ENCODE measurements at regions not wholly inside any gene's neighbourhood (a gene's known extent, or its start where the extent isn't known, plus 50 kb on each side); places are given as distances from the start of the nearest gene placed in this dataset.

DNA sequence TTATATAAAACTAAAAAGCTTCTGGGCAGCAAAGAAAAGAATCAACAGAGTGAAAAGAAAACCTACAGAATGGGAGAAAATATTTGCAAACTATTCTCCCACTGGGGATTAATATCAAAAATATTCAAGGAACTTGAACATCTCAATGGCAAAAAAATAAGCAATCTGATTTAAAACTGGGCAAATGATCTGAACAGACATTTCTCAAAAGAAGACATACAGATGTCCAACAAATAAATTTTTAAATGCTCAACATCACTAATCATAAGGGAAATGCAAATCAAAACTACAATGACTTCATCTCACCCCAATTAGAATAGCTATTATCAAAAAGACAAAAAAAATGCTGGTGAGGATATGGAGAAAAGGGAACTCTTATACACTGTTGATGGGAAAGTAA lies 57.2 kb upstream of the SSBP2 start:
- TF ChIP-seq, protein P1, sequence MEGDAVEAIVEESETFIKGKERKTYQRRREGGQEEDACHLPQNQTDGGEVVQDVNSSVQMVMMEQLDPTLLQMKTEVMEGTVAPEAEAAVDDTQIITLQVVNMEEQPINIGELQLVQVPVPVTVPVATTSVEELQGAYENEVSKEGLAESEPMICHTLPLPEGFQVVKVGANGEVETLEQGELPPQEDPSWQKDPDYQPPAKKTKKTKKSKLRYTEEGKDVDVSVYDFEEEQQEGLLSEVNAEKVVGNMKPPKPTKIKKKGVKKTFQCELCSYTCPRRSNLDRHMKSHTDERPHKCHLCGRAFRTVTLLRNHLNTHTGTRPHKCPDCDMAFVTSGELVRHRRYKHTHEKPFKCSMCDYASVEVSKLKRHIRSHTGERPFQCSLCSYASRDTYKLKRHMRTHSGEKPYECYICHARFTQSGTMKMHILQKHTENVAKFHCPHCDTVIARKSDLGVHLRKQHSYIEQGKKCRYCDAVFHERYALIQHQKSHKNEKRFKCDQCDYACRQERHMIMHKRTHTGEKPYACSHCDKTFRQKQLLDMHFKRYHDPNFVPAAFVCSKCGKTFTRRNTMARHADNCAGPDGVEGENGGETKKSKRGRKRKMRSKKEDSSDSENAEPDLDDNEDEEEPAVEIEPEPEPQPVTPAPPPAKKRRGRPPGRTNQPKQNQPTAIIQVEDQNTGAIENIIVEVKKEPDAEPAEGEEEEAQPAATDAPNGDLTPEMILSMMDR (conservative IDR thresholded peaks at IDR 0.05; ENCODE audit: low read length), result no peak
- no peak for TF ChIP-seq EZH2phosphoT487 (IDR thresholded peaks at IDR 0.05; ENCODE audit: borderline replicate concordance, low read depth, low read length)
